ENCODE measurements at regions not wholly inside any gene's neighbourhood (a gene's known extent, or its start where the extent isn't known, plus 50 kb on each side); places are given as distances from the start of the nearest gene placed in this dataset.
A peak's percentile ranks its signal among the peaks of the same experiment; 100 is the strongest.

GRCh38 chr4:123096038-123096437 is 173.6 kb upstream of the NUDT6 start:
- Histone ChIP-seq H3K4me1 (ENCODE audit: control insufficient read depth, insufficient read depth, low read length) (no peaks in the 10 kb centered on the region), H3K27me3 (ENCODE audit: control insufficient read depth, insufficient read depth) (no peaks in the 10 kb centered on the region), H3K4me3 (ENCODE audit: low read length) (no peak overlapping the region), H3K27ac (ENCODE audit: low read length) (no peak overlapping the region), H3K9me3 (ENCODE audit: control insufficient read depth, low read length) (no peaks in the 10 kb centered on the region)
- DNase-seq: no peak
- WGBS: 80% methylated on average over 4 of the region's 4 CpGs
- intact Hi-C loops (cut with DNase I): no loop called here
- ATAC-seq: no peak

- no peak overlapping the region for H3K27ac ChIP-seq (ENCODE audit: low read length)
- 48% methylated on average over 3 of the region's 3 CpGs for WGBS
- no peaks in the 10 kb centered on the region for H3K4me1 ChIP-seq (ENCODE audit: control insufficient read depth, insufficient read depth, low read length)
- H3K9me3 ChIP-seq (ENCODE audit: control insufficient read depth, low read length): no peaks in the 10 kb centered on the region
- H3K27me3 ChIP-seq (ENCODE audit: control insufficient read depth, insufficient read depth): no peaks in the 10 kb centered on the region
- intact Hi-C loops (cut with DNase I): loop anchor here in 2 of 4 donors (10.0 kb wide), 3 partner anchors 562 to 1162 kb away; no protein-coding TSS in a partner anchor
- H3K4me3 ChIP-seq (ENCODE audit: low read length): no peak overlapping the region
- ATAC-seq (peak; percentile 61 to 68), DNase-seq (no peak)
These were observed 180.6 kb upstream of the NUDT6 start for GRCh38 chr4:123102897-123103471.

- Histone ChIP-seq H3K4me1 (ENCODE audit: control insufficient read depth, insufficient read depth, low read length) (no peaks in the 10 kb centered on the region), H3K27ac (ENCODE audit: low read length) (no peak overlapping the region), H3K9me3 (ENCODE audit: control insufficient read depth, low read length) (no peaks in the 10 kb centered on the region), H3K4me3 (ENCODE audit: low read length) (no peak overlapping the region), H3K27me3 (ENCODE audit: control insufficient read depth, insufficient read depth) (no peaks in the 10 kb centered on the region)
- DNase-seq: no peak
- 74% methylated on average over 3 of the region's 3 CpGs for WGBS
- intact Hi-C loops (cut with DNase I): loop anchor here in 2 of 4 donors (10.0 kb wide), 3 partner anchors 560 to 1160 kb away; no protein-coding TSS in a partner anchor
- no peak for ATAC-seq
These were observed 182.1 kb upstream of the NUDT6 start for GRCh38 chr4:123104310-123105025.

GRCh38 chr4:123105026-123105420 is 182.6 kb upstream of the NUDT6 start:
- Histone ChIP-seq H3K27ac (ENCODE audit: low read length) (no peak overlapping the region), H3K9me3 (ENCODE audit: control insufficient read depth, low read length) (no peaks in the 10 kb centered on the region), H3K4me1 (ENCODE audit: control insufficient read depth, insufficient read depth, low read length) (no peaks in the 10 kb centered on the region), H3K4me3 (ENCODE audit: low read length) (no peak overlapping the region), H3K27me3 (ENCODE audit: control insufficient read depth, insufficient read depth) (no peaks in the 10 kb centered on the region)
- WGBS: 96% methylated on average over 5 of the region's 5 CpGs
- no peak for DNase-seq
- no peak for ATAC-seq
- intact Hi-C loops (cut with DNase I): loop anchor here in 2 of 4 donors (10.0 kb wide), 3 partner anchors 560 to 1160 kb away; no protein-coding TSS in a partner anchor

GRCh38 chr4:123106747-123107146 is 184.3 kb upstream of the NUDT6 start:
- Histone ChIP-seq H3K4me1 (ENCODE audit: control insufficient read depth, insufficient read depth, low read length) (no peaks in the 10 kb centered on the region), H3K4me3 (ENCODE audit: low read length) (no peak overlapping the region), H3K9me3 (ENCODE audit: control insufficient read depth, low read length) (no peaks in the 10 kb centered on the region), H3K27me3 (ENCODE audit: control insufficient read depth, insufficient read depth) (no peaks in the 10 kb centered on the region), H3K27ac (ENCODE audit: low read length) (no peak overlapping the region)
- peak; percentile 20 to 26 for ATAC-seq
- DNase-seq: peak in 1 of 3 donors; percentile 31
- 97% methylated on average over 8 of the region's 8 CpGs for WGBS
- intact Hi-C loops (cut with DNase I): loop anchor here in 2 of 4 donors (10.0 kb wide), 3 partner anchors 558 to 1158 kb away; no protein-coding TSS in a partner anchor

- intact Hi-C loops (cut with DNase I): loop anchor here in 2 of 4 donors (10.0 kb wide), 3 partner anchors 557 to 1157 kb away; no protein-coding TSS in a partner anchor
- no peaks in the 10 kb centered on the region for H3K4me1 ChIP-seq (ENCODE audit: control insufficient read depth, insufficient read depth, low read length)
- H3K9me3 ChIP-seq (ENCODE audit: control insufficient read depth, low read length): no peaks in the 10 kb centered on the region
- ATAC-seq (no peak), DNase-seq (peak in 2 of 3 donors; percentile 40)
- H3K27ac ChIP-seq (ENCODE audit: low read length): no peak overlapping the region
- H3K27me3 ChIP-seq (ENCODE audit: control insufficient read depth, insufficient read depth): no peaks in the 10 kb centered on the region
- no peak overlapping the region for H3K4me3 ChIP-seq (ENCODE audit: low read length)
- 98% methylated on average over 16 of the region's 16 CpGs for WGBS
These were observed 185.3 kb upstream of the NUDT6 start for GRCh38 chr4:123107444-123108252.

GRCh38 chr4:123109139-123109538 is 186.7 kb upstream of the NUDT6 start:
- Histone ChIP-seq H3K4me1 (ENCODE audit: control insufficient read depth, insufficient read depth, low read length) (no peaks in the 10 kb centered on the region), H3K27me3 (ENCODE audit: control insufficient read depth, insufficient read depth) (no peaks in the 10 kb centered on the region), H3K27ac (ENCODE audit: low read length) (no peak overlapping the region), H3K9me3 (ENCODE audit: control insufficient read depth, low read length) (no peaks in the 10 kb centered on the region), H3K4me3 (ENCODE audit: low read length) (no peak overlapping the region)
- 80% methylated on average over 2 of the region's 2 CpGs for WGBS
- intact Hi-C loops (cut with DNase I): loop anchor here in 2 of 4 donors (10.0 kb wide), 3 partner anchors 556 to 1156 kb away; no protein-coding TSS in a partner anchor
- ATAC-seq (no peak), DNase-seq (no peak)

GRCh38 chr4:123110147-123110546 is 187.8 kb upstream of the NUDT6 start:
- Histone ChIP-seq H3K9me3 (ENCODE audit: control insufficient read depth, low read length) (no peaks in the 10 kb centered on the region), H3K4me1 (ENCODE audit: control insufficient read depth, insufficient read depth, low read length) (no peaks in the 10 kb centered on the region), H3K4me3 (ENCODE audit: low read length) (no peak overlapping the region), H3K27ac (ENCODE audit: low read length) (no peak overlapping the region), H3K27me3 (ENCODE audit: control insufficient read depth, insufficient read depth) (no peaks in the 10 kb centered on the region)
- intact Hi-C loops (cut with DNase I): loop anchor here in 1 of 4 donors (10.0 kb wide), 1 partner anchor 545 kb away; no protein-coding TSS in a partner anchor
- ATAC-seq: peak; percentile 70 to 72
- 35% methylated on average over 1 of the region's 1 CpG for WGBS
- no peak for DNase-seq

GRCh38 chr4:123110685-123111084 is 188.3 kb upstream of the NUDT6 start:
- 89% methylated on average over 2 of the region's 2 CpGs for WGBS
- no peak overlapping the region for H3K27ac ChIP-seq (ENCODE audit: low read length)
- intact Hi-C loops (cut with DNase I): loop anchor here in 1 of 4 donors (10.0 kb wide), 1 partner anchor 544 kb away; no protein-coding TSS in a partner anchor

GRCh38 chr4:123113155-123113554 is 190.8 kb upstream of the NUDT6 start:
- H3K27me3 ChIP-seq (ENCODE audit: control insufficient read depth, insufficient read depth): no peaks in the 10 kb centered on the region
- no peaks in the 10 kb centered on the region for H3K9me3 ChIP-seq (ENCODE audit: control insufficient read depth, low read length)
- no peak overlapping the region for H3K4me3 ChIP-seq (ENCODE audit: low read length)
- H3K4me1 ChIP-seq (ENCODE audit: control insufficient read depth, insufficient read depth, low read length): no peaks in the 10 kb centered on the region
- ATAC-seq (no peak), DNase-seq (no peak)
- 48% methylated on average over 3 of the region's 3 CpGs for WGBS
- no peak overlapping the region for H3K27ac ChIP-seq (ENCODE audit: low read length)
- intact Hi-C loops (cut with DNase I): loop anchor here in 1 of 4 donors (10.0 kb wide), 1 partner anchor 542 kb away; no protein-coding TSS in a partner anchor

More at GRCh38 chr4:123110685-123111084, 188.3 kb upstream of the NUDT6 start:
- no peak for DNase-seq
- Histone ChIP-seq H3K9me3 (ENCODE audit: control insufficient read depth, low read length) (no peaks in the 10 kb centered on the region), H3K27me3 (ENCODE audit: control insufficient read depth, insufficient read depth) (no peaks in the 10 kb centered on the region), H3K4me3 (ENCODE audit: low read length) (no peak overlapping the region), H3K4me1 (ENCODE audit: control insufficient read depth, insufficient read depth, low read length) (no peaks in the 10 kb centered on the region)
- no peak for ATAC-seq
